ENCODE measurements at regions not wholly inside any gene's neighbourhood (a gene's known extent, or its start where the extent isn't known, plus 50 kb on each side); places are given as distances from the start of the nearest gene placed in this dataset.

DNA sequence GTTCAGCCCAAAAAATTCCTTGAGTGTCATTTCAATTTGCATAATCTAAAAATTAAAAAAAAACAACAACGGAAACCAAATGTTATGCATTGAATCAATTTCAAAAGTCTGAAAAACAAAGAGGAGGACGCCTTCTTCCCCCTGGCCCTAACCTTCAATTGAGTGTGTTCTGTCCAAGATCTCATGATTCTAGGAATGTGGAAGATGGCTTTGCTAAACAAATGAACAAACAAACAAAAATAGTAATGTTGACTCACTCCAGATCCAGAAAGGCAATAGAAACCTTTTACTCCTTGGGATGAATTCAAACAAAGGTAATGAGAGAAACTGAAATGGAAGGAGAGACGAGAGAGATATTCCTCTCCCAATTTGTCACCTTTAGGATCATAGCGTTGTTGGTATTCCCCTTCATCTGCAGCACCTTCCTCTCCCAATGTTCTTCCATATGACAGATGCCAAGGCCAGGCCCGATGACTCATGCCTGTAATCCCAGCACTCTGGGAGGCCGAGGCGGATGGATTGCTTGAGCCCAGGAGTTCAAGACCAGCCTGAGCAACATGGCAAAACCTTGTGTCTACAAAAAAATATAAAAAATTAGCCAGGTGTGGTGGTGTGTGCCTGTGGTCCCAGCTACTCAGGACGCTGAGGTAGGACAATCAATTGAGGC, 109.2 kb upstream of the ADGRF1 start:
- Histone ChIP-seq H3K27ac (ENCODE audit: low read depth, low read length, poor library complexity, severe bottlenecking) (no peak overlapping the region), H3K36me3 (ENCODE audit: insufficient read depth, low read length, poor library complexity, severe bottlenecking) (no peaks in the 10 kb centered on the region), H3K4me3 (ENCODE audit: low read depth, low read length, poor library complexity, severe bottlenecking) (no peak overlapping the region), H3K27me3 (replicated peaks; ENCODE audit: insufficient read depth, low read depth, low read length, poor library complexity) (no peaks in the 10 kb centered on the region), H3K9me3 (ENCODE audit: low read depth, low read length, poor library complexity, severe bottlenecking) (no peaks in the 10 kb centered on the region), H3K4me1 (ENCODE audit: insufficient read depth, low read length, poor library complexity, severe bottlenecking) (peaks cover 30% of the 10 kb centered on the region)
- no TSS peak for BruUV-seq (replicated peaks)
- ChIA-PET POLR2A (ENCODE audit: low non-redundant PET) (no interaction called here), CTCF (no interaction called here)
- TF ChIP-seq, protein P1, sequence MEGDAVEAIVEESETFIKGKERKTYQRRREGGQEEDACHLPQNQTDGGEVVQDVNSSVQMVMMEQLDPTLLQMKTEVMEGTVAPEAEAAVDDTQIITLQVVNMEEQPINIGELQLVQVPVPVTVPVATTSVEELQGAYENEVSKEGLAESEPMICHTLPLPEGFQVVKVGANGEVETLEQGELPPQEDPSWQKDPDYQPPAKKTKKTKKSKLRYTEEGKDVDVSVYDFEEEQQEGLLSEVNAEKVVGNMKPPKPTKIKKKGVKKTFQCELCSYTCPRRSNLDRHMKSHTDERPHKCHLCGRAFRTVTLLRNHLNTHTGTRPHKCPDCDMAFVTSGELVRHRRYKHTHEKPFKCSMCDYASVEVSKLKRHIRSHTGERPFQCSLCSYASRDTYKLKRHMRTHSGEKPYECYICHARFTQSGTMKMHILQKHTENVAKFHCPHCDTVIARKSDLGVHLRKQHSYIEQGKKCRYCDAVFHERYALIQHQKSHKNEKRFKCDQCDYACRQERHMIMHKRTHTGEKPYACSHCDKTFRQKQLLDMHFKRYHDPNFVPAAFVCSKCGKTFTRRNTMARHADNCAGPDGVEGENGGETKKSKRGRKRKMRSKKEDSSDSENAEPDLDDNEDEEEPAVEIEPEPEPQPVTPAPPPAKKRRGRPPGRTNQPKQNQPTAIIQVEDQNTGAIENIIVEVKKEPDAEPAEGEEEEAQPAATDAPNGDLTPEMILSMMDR (conservative IDR thresholded peaks at IDR 0.05; ENCODE audit: low read depth, low read length), result no peak
- TF ChIP-seq EZH2 (IDR thresholded peaks at IDR 0.05; ENCODE audit: borderline replicate concordance, low read depth, low read length, poor library complexity, severe bottlenecking), result no peak
- DNase-seq (ENCODE audit: low spot score), result no peak
- intact Hi-C loops (cut with micrococcal nuclease; ENCODE audit: unreplicated experiment), result no loop called here

DNA sequence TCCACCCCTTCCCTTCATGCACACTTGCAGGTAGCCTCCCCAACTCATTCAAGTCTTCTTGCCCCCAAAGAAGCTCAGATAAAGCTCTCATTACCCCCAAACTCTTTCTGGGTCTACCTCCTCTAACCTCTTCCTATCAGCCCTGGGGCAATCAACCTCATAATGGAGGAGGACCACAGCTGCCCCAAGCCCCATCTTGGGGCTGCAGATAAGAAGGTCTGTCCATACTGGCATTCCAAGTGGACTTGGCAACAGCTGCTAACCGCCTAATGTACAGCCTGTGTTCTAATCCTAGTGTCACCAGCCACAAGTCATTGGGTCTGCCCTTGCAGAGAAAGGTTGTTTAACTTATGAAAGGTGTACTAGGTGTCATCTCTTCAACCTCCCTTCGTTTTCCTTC, 107.4 kb upstream of the ADGRF1 start:
- Histone ChIP-seq H3K27ac (ENCODE audit: low read depth, low read length, poor library complexity, severe bottlenecking) (no peak overlapping the region), H3K27me3 (replicated peaks; ENCODE audit: insufficient read depth, low read depth, low read length, poor library complexity) (no peaks in the 10 kb centered on the region), H3K4me1 (ENCODE audit: insufficient read depth, low read length, poor library complexity, severe bottlenecking) (peaks cover 47% of the 10 kb centered on the region), H3K4me3 (ENCODE audit: low read depth, low read length, poor library complexity, severe bottlenecking) (no peak overlapping the region), H3K9me3 (ENCODE audit: low read depth, low read length, poor library complexity, severe bottlenecking) (no peaks in the 10 kb centered on the region), H3K36me3 (ENCODE audit: insufficient read depth, low read length, poor library complexity, severe bottlenecking) (no peaks in the 10 kb centered on the region)
- TF ChIP-seq EZH2 (IDR thresholded peaks at IDR 0.05; ENCODE audit: borderline replicate concordance, low read depth, low read length, poor library complexity, severe bottlenecking), result no peak
- TF ChIP-seq, protein P1 (conservative IDR thresholded peaks at IDR 0.05; ENCODE audit: low read depth, low read length), result no peak
- ChIA-PET CTCF (no interaction called here), POLR2A (ENCODE audit: low non-redundant PET) (interaction anchor here (0.6 kb wide), 1 partner anchor 264 kb away, joined by 3 read pairs; no protein-coding TSS in a partner anchor)
- intact Hi-C loops (cut with micrococcal nuclease; ENCODE audit: unreplicated experiment), result no loop called here
- no TSS peak for BruUV-seq (replicated peaks)
- DNase-seq (ENCODE audit: low spot score), result no peak

DNA sequence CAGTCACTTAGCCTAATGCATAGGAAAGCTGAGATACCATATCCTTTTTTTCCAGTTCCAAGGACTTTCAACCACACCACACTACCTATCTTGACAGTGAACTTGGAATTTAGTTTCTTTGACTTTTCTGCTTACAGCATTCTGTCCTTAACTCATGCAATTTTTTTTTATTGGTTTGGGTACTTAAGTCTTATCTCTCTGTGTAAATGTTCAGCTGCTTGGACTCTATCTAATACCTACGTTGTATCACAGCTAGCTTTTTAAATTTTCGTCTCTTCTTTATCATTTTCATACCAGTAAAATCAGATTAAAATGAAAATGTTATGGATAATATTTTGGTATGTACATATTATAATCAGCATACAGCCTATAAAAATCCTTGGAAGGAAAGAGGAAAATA, 106.9 kb upstream of the ADGRF1 start:
- ChIA-PET POLR2A (ENCODE audit: low non-redundant PET) (interaction anchor here (0.6 kb wide), 1 partner anchor 264 kb away, joined by 3 read pairs; no protein-coding TSS in a partner anchor), CTCF (no interaction called here)
- DNase-seq (ENCODE audit: low spot score), result no peak
- no TSS peak for BruUV-seq (replicated peaks)
- Histone ChIP-seq H3K4me3 (ENCODE audit: low read depth, low read length, poor library complexity, severe bottlenecking) (no peak overlapping the region), H3K36me3 (ENCODE audit: insufficient read depth, low read length, poor library complexity, severe bottlenecking) (no peaks in the 10 kb centered on the region), H3K27ac (ENCODE audit: low read depth, low read length, poor library complexity, severe bottlenecking) (no peak overlapping the region), H3K4me1 (ENCODE audit: insufficient read depth, low read length, poor library complexity, severe bottlenecking) (peaks cover 47% of the 10 kb centered on the region), H3K27me3 (replicated peaks; ENCODE audit: insufficient read depth, low read depth, low read length, poor library complexity) (no peaks in the 10 kb centered on the region), H3K9me3 (ENCODE audit: low read depth, low read length, poor library complexity, severe bottlenecking) (no peaks in the 10 kb centered on the region)
- TF ChIP-seq EZH2 (IDR thresholded peaks at IDR 0.05; ENCODE audit: borderline replicate concordance, low read depth, low read length, poor library complexity, severe bottlenecking), result no peak
- TF ChIP-seq, protein P1 (conservative IDR thresholded peaks at IDR 0.05; ENCODE audit: low read depth, low read length), result no peak
- intact Hi-C loops (cut with micrococcal nuclease; ENCODE audit: unreplicated experiment), result no loop called here

Measured in A673 (cell line).